H1 (cell line): ENCODE measurements at regions not wholly inside any gene's neighbourhood (a gene's known extent, or its start where the extent isn't known, plus 50 kb on each side); places are given as distances from the start of the nearest gene placed in this dataset.

Experiments
- CTCF ChIA-PET: fragments of 300-600 bp; sonication (Branson Sonifier 250); formaldehyde crosslinking; loops from one replicate; lab custom pipeline; 2021; ENCODE audit not compliant: partially characterized antibody; lab: Charles Lee
- POLR2A ChIA-PET: fragments of 300-600 bp; sonication (Branson Sonifier 250); formaldehyde crosslinking; loops from one replicate; lab custom pipeline; 2021; ENCODE audit warnings: inconsistent platforms; ENCODE audit not compliant: partially characterized antibody; lab: Charles Lee
- DNase-seq, 2 experiments: peaks; one replicate each; pipeline versions ENCODE4 v3.0.0 to v3.0.0-alpha.2; 2010 to 2022; ENCODE audit warnings: low spot score in 2 of 2, low read depth in 1 of 2, mixed read lengths in 1 of 2
- FAIRE-seq: peaks from 2 replicates; lab custom pipeline; 2011; peaks lifted over from hg19 to GRCh38; lab: Jason Lieb, UNC
- H2AFZ ChIP-seq: 2 replicates; pipeline ENCODE4 v1.8.1; 2012; ENCODE audit warnings: low read length, inconsistent platforms
- H2AK5ac ChIP-seq: 2 replicates; pipeline ENCODE4 v1.6.1; 2013; ENCODE audit warnings: low read depth, low read length
- H2BK120ac ChIP-seq: replicated peaks from 2 replicates; pipeline ENCODE3; 2013; ENCODE audit warnings: low read depth, low read length, inconsistent platforms
- H2BK12ac ChIP-seq: 2 replicates; pipeline ENCODE4 v1.6.1; 2013; ENCODE audit warnings: low read depth, low read length
- H2BK15ac ChIP-seq: 2 replicates; pipeline ENCODE4 v1.6.1; 2013; ENCODE audit warnings: low read length
- H2BK20ac ChIP-seq: 2 replicates; pipeline ENCODE4 v1.6.1; 2013; ENCODE audit warnings: low read length
- H2BK5ac ChIP-seq: 2 replicates; pipeline ENCODE4 v1.6.1; 2013; ENCODE audit warnings: low read depth, low read length
- H3K14ac ChIP-seq: 2 replicates; pipeline ENCODE4 v1.6.1; 2013; ENCODE audit warnings: inconsistent platforms; ENCODE audit not compliant: insufficient read length
- H3K18ac ChIP-seq: 2 replicates; pipeline ENCODE4 v1.6.1; 2013; ENCODE audit warnings: low read length; ENCODE audit errors: extremely low read depth
- H3K23ac ChIP-seq: 2 replicates; pipeline ENCODE4 v1.6.1; 2013; ENCODE audit warnings: inconsistent platforms; ENCODE audit not compliant: insufficient read length
- H3K23me2 ChIP-seq: 2 replicates; pipeline ENCODE4 v1.6.1; 2013; ENCODE audit warnings: low read depth, low read length
- H3K27ac ChIP-seq: 2 replicates; pipeline ENCODE4 v1.6.1; 2011; ENCODE audit warnings: low read depth, low read length, inconsistent platforms
- H3K27me3 ChIP-seq, 4 experiments: replicated peaks in 1 of 4; 1 replicate in 1 of 4; 2 replicates in 3 of 4; pipeline versions ENCODE4 v1.6.1 to v1.8.1; 2011 to 2013; ENCODE audit warnings: low read length in 3 of 4, mild to moderate bottlenecking in 3 of 4, inconsistent platforms in 2 of 4, mixed read lengths in 2 of 4, moderate library complexity in 1 of 4; ENCODE audit not compliant: control insufficient read depth in 3 of 4, insufficient read depth in 3 of 4; ENCODE audit errors: extremely low read depth in 1 of 4
- H3K36me3 ChIP-seq, 4 experiments: 2 replicates each; pipeline versions ENCODE4 v1.6.1 to v1.8.1; 2011 to 2013; ENCODE audit warnings: mild to moderate bottlenecking in 4 of 4, low read length in 3 of 4, moderate library complexity in 2 of 4, control low read depth in 1 of 4, inconsistent platforms in 1 of 4; ENCODE audit not compliant: insufficient read depth in 4 of 4, control insufficient read depth in 2 of 4
- H3K4ac ChIP-seq: replicated peaks from 2 replicates; pipeline ENCODE3; 2013; ENCODE audit warnings: low read length, low read depth, mixed read lengths, inconsistent platforms; ENCODE audit not compliant: insufficient read length
- H3K4me1 ChIP-seq, 4 experiments: replicated peaks in 1 of 4; 1 replicate in 1 of 4; 2 replicates in 3 of 4; pipeline versions ENCODE4 v1.6.1 to v1.8.1; 2011 to 2013; ENCODE audit warnings: low read length in 3 of 4, inconsistent platforms in 2 of 4, mixed read lengths in 1 of 4; ENCODE audit not compliant: insufficient read depth in 4 of 4, control insufficient read depth in 3 of 4
- H3K4me2 ChIP-seq, 2 experiments: 2 replicates each; pipeline versions ENCODE4 v1.6.1 to v1.8.1; 2011 to 2013; ENCODE audit warnings: low read depth in 2 of 2, low read length in 2 of 2, control low read depth in 1 of 2, inconsistent platforms in 1 of 2, mild to moderate bottlenecking in 1 of 2; ENCODE audit not compliant: insufficient read depth in 1 of 2
- H3K4me3 ChIP-seq, 4 experiments: fragments of 200-600, 300-600 bp in 1 of 4; sonication (generic), shearing (Covaris generic), sonication (Bioruptor Twin) in 1 of 4; 2 replicates each; pipeline versions ENCODE4 v1.5.1 to v1.8.1; 2011 to 2016; ENCODE audit warnings: low read length in 4 of 4, low read depth in 3 of 4, control low read depth in 2 of 4, inconsistent platforms in 2 of 4, mild to moderate bottlenecking in 2 of 4, mixed read lengths in 1 of 4, moderate library complexity in 1 of 4; ENCODE audit not compliant: insufficient read depth in 2 of 4; ENCODE audit errors: extremely low read depth in 1 of 4
- H3K56ac ChIP-seq: replicated peaks from 2 replicates; pipeline ENCODE3; 2013; ENCODE audit warnings: low read depth, mild to moderate bottlenecking, mixed read lengths, low read length, inconsistent platforms; ENCODE audit not compliant: insufficient read length
- H3K79me1 ChIP-seq: 2 replicates; pipeline ENCODE4 v1.6.1; 2013; ENCODE audit warnings: low read depth, low read length, control low read depth
- H3K79me2 ChIP-seq, 2 experiments: 2 replicates each; pipeline versions ENCODE4 v1.6.1 to v1.8.1; 2012 to 2013; ENCODE audit warnings: low read length in 2 of 2, mild to moderate bottlenecking in 2 of 2, inconsistent platforms in 1 of 2; ENCODE audit not compliant: insufficient read depth in 2 of 2, control insufficient read depth in 1 of 2
- H3K9ac ChIP-seq, 4 experiments: replicated peaks in 1 of 4; 1 replicate in 1 of 4; 2 replicates in 3 of 4; pipeline versions ENCODE4 v1.6.1 to v1.8.1; 2011 to 2013; ENCODE audit warnings: low read depth in 3 of 4, low read length in 3 of 4, control low read depth in 2 of 4, mild to moderate bottlenecking in 2 of 4, moderate library complexity in 2 of 4, inconsistent platforms in 1 of 4; ENCODE audit errors: extremely low read depth in 1 of 4
- H3K9me3 ChIP-seq, 2 experiments: 2 replicates each; pipeline versions ENCODE4 v1.6.1 to v1.8.1; 2012 to 2013; ENCODE audit warnings: mild to moderate bottlenecking in 2 of 2, moderate library complexity in 2 of 2, control low read depth in 1 of 2, inconsistent platforms in 1 of 2, low read depth in 1 of 2, low read length in 1 of 2, mixed read lengths in 1 of 2; ENCODE audit not compliant: insufficient read depth in 2 of 2
- H4K20me1 ChIP-seq, 2 experiments: replicated peaks in 1 of 2; 2 replicates each; pipeline versions ENCODE3 to v1.8.1; 2011 to 2013; ENCODE audit warnings: inconsistent platforms in 2 of 2, low read length in 2 of 2, mild to moderate bottlenecking in 1 of 2; ENCODE audit not compliant: insufficient read depth in 2 of 2, control insufficient read depth in 1 of 2
- H4K5ac ChIP-seq: 2 replicates; pipeline ENCODE4 v1.6.1; 2013; ENCODE audit warnings: low read length, low read depth, mixed read lengths, inconsistent platforms; ENCODE audit not compliant: insufficient read length
- H4K8ac ChIP-seq: 2 replicates; pipeline ENCODE4 v1.8.0; 2013; ENCODE audit warnings: mild to moderate bottlenecking, moderate library complexity, low read length, inconsistent platforms; ENCODE audit not compliant: insufficient read depth; ENCODE audit errors: extremely low read depth
- H4K91ac ChIP-seq: replicated peaks from 2 replicates; pipeline ENCODE3; 2013; ENCODE audit warnings: low read length, mixed read lengths, inconsistent platforms; ENCODE audit not compliant: insufficient read length
- ASH2L ChIP-seq: fragments of 200-600, 300-600 bp; sonication (generic); IDR thresholded peaks from one replicate; pipeline ENCODE4 v1.7.1; 2017; ENCODE audit warnings: low read length
- CBX5 ChIP-seq: fragments of 300-800, 300-1000 bp; sonication (generic); IDR thresholded peaks from 2 replicates; pipeline ENCODE4 v1.7.1; 2016; ENCODE audit warnings: antibody characterized with exemption, low read length, low read depth
- CEBPB ChIP-seq: IDR thresholded peaks from 2 replicates; pipeline ENCODE4 v1.6.1; 2012; ENCODE audit warnings: low read depth, low read length
- CTBP2 ChIP-seq: IDR thresholded peaks from 2 replicates; pipeline ENCODE4 v1.7.0; 2011; ENCODE audit warnings: borderline replicate concordance, mild to moderate bottlenecking, moderate library complexity, mixed read lengths, low read length; ENCODE audit not compliant: insufficient read depth, insufficient read length
- KDM4A ChIP-seq: IDR thresholded peaks from one replicate; pipeline ENCODE4 v1.7.1; 2012; ENCODE audit warnings: low read depth, mild to moderate bottlenecking, moderate library complexity, low read length, inconsistent platforms; ENCODE audit not compliant: severe bottlenecking
- RNF2 ChIP-seq: fragments of 200-900, 300-1000 bp; sonication (generic); IDR thresholded peaks from 2 replicates; pipeline ENCODE4 v1.7.1; 2016; ENCODE audit warnings: borderline replicate concordance, low read depth, mild to moderate bottlenecking, antibody characterized with exemption, low read length; ENCODE audit not compliant: poor library complexity, severe bottlenecking; ENCODE audit errors: missing control alignments
- TBP ChIP-seq: IDR thresholded peaks from 2 replicates; pipeline ENCODE4 v1.6.1; 2011; ENCODE audit warnings: low read depth, low read length, improper control_type of control experiment
- TEAD4 ChIP-seq: IDR thresholded peaks from 2 replicates; pipeline ENCODE4 v1.6.1; 2012; ENCODE audit warnings: low read depth, low read length, inconsistent platforms, mixed read lengths
- YY1 ChIP-seq: IDR thresholded peaks from 2 replicates; pipeline ENCODE4 v1.6.1; 2011; ENCODE audit warnings: low read depth, mild to moderate bottlenecking, low read length
- WGBS, 2 experiments: shearing (Covaris generic) in 1 of 2; methylation state at CpG; one replicate each; pipeline versions ENCODE4 v1.1.6 to v1.1.7; 2013 to 2015; ENCODE audit warnings: low lambda C conversion rate in 2 of 2, mixed read lengths in 2 of 2, inconsistent platforms in 1 of 2, low coverage in 1 of 2, missing lambda C conversion rate in 1 of 2; ENCODE audit not compliant: insufficient replicate concordance in 2 of 2, insufficient coverage in 1 of 2, insufficient read length in 1 of 2; ENCODE audit errors: extremely low coverage in 1 of 2, missing lambda C conversion rate in 1 of 2; 5-methylcytosine and 5-hydroxymethylcytosine counted together

- Histone ChIP-seq H4K5ac (no peak overlapping the region), H2AK5ac (no peak overlapping the region), H3K23me2 (no peaks in the 10 kb centered on the region), H3K27ac (no peak overlapping the region), H2AFZ (no peak overlapping the region), H3K79me2 (no peaks in the 10 kb centered on the region), H2BK12ac (no peak overlapping the region), H3K79me1 (no peaks in the 10 kb centered on the region), H4K91ac (no peak overlapping the region), H3K36me3 (no peaks in the 10 kb centered on the region), H3K4me1 (peaks cover 0 to 2% (median 0%) of the 10 kb centered on the region in 4 experiments; a peak in 3 of 7 replicates), H3K27me3 (no peaks in the 10 kb centered on the region; a peak in 1 of 7 replicates), H3K4me2 (no peak overlapping the region), H4K20me1 (no peaks in the 10 kb centered on the region), H2BK5ac (no peak overlapping the region), H3K9me3 (peaks cover 14 to 28% of the 10 kb centered on the region in 2 experiments; a peak in 3 of 4 replicates), H3K23ac (no peak overlapping the region), H3K14ac (no peak overlapping the region), H3K4me3 (no peak overlapping the region), H4K8ac (no peak overlapping the region), H3K18ac (no peak overlapping the region), H2BK120ac (no peak overlapping the region), H2BK15ac (no peak overlapping the region), H2BK20ac (no peak overlapping the region), H3K56ac (no peak overlapping the region), H3K4ac (no peak overlapping the region), H3K9ac (no peak overlapping the region)
- WGBS, 2 experiments = 85% methylated on average over 14 of the region's 15 CpGs; no CpG with 5 or more reads in 1 of the 2 experiments
- FAIRE-seq (no peak), DNase-seq (no peak)
- ChIA-PET CTCF (interaction anchor here (1.6 to 1.7 kb wide), 2 partner anchors 11 to 216 kb away, joined by 4 to 9 read pairs; no protein-coding TSS in a partner anchor), POLR2A (no interaction called here)
- no peak for TF ChIP-seq ASH2L
- no peak for TF ChIP-seq KDM4A
- no peak for TF ChIP-seq RNF2
- TF ChIP-seq TEAD4 = no peak
- no peak for TF ChIP-seq CBX5
- TF ChIP-seq CEBPB = no peak
- TF ChIP-seq TBP = no peak
- TF ChIP-seq CTBP2 = no peak
- TF ChIP-seq YY1 = no peak
Observed at GRCh38 chr9:134993996-134994720, 76.4 kb upstream of the FCN1 start.
